ENCODE measurements at regions not wholly inside any gene's neighbourhood (a gene's known extent, or its start where the extent isn't known, plus 50 kb on each side); places are given as distances from the start of the nearest gene placed in this dataset.
"Not testable (repeated sequence)": the region's sequence is repeated elsewhere in the genome, so short reads cannot be mapped to it uniquely, and the experiment has no call there.

DNA sequence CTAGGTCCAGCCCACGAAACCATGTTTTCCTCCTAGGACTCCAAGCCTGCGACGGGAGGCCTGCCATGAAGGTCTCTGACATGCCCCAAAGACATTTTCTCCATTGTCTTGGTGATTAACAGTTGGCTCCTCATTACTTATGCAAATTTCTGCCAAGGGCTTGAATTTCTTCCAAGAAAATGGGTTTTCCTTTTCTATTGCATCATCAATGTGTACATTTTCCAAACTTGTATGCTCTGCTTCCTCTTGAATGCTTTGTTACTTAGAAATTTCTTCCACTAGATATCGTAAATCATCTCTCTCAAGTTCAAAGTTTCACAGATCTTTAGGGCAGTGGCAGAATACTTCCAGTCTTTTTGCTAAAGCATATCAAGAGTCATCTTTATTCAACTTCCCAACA lies 1792.7 kb upstream of the CDH9 start:
- DNase-seq, result no peak

DNA sequence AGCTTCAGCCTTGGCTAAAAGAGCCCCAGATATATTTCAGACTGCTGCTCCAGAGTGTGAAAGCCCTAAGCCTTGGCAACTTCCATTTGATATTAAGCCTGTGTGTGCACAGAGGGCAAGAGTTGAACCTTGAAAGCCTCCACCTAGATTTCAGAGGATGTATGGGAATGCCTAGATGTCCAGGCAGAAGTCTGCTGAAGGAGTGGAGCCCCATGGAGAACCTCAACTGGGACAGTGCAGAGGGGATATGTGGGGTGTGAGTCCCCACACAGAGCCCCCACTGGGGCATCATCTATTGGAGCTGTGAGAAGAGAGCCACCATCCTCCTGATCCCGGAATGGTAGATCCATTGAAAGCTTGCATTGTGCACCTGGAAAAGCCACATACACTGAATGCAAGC lies 1784.8 kb upstream of the CDH9 start:
- no peak for DNase-seq

DNA sequence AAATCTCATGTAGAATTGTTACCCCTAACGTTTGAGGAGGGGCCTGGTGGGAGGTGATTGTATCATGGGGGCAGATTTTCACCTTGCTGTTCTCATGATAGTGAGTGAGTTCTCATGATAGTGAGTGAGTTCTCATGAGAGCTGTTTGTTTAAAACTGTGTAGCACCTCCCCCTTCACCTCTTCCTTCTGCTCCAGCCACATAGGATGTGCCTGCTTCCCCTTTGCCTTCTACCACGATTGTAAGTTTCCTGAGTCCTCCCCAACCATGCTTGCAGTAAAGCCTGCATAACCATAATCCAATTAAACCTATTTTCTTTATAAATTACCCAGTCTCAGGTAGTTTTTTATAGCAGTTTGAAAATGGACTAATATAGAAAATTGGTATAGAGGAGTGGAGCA lies 1783.7 kb upstream of the CDH9 start:
- DNase-seq, result no peak

- DNase-seq, result no peak
Measured at GRCh38 chr5:28810751-28811136, 1772.4 kb upstream of the CDH9 start.

DNA sequence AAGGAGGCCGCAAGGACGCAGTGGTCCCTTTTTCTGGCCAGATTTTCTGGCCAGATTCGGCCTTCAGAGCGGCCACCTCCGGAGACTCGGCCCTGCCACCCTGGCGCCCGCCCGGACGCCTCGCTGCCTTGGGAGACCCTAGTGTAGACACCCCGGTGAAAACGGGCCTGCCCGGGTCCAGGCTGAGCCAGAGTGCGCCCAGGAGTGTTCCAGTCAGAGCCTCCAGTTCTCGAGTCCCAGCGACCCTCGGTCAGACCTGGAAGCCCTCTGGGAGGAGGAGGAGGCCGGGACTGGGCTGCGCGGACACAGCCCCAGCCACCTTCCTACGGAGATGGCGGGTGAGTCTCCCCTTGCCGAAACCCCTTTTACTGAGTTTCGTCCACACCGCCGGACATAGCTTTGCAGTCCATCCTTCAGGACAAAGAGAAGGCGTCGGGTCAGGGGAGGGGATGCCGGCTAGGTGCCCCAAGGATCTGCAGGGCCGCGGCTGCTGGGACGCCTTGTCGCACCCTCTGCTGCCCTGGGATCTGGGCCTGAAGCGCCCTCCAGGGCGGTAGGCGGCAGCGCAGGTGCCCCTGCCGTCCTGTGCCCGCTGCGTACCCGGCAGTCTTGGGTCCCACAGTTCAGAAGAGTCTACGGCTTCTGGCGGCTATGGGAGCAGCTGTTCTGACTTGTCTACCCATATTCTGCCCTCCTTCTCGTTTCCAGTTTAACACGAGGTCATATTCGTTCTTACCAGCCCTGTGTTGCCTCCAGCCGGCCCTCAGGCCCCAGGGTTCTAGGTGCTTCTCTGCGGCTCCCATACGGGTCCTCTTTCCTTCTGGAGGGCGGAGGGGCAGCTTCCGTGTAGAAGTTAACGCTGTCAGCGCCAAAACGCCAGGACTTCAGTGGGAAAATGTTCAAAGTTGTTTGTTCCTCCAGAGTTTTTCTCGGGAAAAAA lies 1771.7 kb upstream of the CDH9 start:
- DNase-seq, result no peak

DNA sequence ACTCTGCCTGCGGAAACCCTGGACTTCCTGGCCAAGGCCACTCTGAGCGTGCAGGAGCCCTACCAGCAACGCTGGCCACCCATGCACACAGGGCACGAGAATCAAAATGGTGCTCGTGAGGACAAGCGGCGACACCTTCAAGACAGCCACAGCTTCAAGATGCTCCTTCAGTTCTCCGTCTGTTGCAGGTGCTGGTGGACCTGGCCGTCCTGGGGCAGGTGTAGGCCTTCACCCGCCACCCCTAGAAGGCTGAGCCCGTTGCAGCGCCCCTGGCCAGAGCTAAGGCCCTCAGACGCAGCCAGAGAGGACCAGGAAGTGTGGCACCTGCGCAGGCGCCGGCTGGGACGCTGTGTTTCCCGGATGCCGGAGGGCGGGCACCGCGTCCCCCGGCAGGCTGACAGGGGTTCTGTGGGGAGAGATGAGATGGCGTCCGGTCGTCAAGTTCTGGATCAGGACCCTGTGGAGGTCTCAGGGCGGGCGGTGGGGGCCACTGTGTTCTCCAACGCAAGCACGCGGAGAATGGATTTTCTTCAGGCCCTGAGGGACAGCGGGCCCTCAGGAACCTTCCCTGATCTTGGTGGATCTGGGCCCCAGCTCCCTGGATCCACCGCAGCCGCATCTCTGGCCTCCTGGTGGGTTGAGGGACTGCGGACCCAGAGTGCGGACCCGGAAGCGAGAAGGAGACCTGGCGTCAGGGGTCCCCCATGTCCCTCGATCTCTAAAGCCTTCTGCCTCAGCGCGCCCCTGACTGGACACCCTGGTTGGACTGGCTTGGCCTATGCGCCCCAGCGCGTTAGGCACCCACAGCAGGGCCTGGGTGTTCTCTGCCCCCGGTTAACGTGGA lies 1770.8 kb upstream of the CDH9 start:
- no peak for DNase-seq

- DNase-seq, result no peak
Measured at GRCh38 chr5:28807195-28807729, 1768.9 kb upstream of the CDH9 start.

GRCh38 chr5:28799035-28799434 lies 1760.6 kb upstream of the CDH9 start:
- not testable (repeated sequence) for DNase-seq

GRCh38 chr5:28788954-28789353 lies 1750.6 kb upstream of the CDH9 start:
- peak in 1 of 2 experiments; percentile 35 for DNase-seq

DNA sequence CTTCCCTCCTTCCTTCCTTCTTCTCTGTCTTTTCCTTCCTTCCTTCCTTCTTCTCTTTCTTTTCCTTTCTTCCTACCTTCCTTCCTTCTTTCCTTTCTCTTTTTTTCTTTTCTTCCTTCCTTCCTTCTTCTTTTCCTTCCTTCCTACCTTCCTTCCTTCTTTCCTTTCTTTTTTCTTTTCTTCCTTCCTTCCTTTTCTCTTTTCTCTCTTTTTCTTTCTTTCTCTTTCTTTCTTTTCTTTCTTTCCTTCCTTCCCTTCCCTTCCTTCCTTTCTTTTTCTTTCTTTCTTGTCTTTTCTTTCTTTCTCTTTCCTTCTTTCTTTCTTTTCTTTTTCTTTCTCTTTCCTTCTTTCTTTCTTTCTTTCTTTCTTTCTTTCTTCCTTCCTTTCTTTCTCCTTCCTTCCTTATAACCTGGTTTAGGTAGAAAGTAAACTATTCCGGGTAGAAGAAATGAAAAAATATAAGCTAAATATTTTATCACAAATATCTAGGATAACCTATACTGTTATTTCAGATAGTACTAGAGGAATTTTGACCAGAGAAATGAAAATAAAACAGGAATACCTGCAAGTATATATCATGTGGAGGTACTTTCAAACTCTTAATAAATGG lies 1741.8 kb upstream of the CDH9 start:
- DNase-seq, result no peak

DNA sequence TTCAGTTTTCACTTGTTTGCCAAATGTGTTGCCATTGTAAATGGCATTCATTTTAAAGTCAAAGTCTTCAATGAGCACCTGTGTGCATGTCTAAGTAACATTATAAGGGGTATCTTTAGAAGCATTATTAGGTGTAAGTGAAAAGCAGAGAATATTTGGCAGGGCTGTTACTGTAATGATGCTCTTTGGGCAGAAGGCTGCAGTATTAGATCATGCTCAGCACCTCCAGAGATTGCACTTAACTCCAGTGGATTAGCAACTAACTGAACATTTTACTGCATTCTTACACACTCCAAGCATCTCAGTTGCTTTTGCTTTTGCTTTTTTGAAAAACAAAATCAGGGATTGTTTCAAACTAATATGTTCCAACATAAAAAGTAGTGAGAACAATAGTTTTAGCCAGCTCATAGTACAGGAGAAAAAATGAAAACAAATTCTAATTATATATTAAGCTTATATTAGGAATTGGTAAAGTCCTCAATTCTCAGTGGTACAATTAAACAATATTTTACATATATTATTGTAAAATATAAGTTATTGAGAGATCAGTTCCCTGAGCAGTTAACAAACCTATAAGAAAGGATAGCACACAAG lies 1740.9 kb upstream of the CDH9 start:
- peak; percentile 56 for DNase-seq

DNA sequence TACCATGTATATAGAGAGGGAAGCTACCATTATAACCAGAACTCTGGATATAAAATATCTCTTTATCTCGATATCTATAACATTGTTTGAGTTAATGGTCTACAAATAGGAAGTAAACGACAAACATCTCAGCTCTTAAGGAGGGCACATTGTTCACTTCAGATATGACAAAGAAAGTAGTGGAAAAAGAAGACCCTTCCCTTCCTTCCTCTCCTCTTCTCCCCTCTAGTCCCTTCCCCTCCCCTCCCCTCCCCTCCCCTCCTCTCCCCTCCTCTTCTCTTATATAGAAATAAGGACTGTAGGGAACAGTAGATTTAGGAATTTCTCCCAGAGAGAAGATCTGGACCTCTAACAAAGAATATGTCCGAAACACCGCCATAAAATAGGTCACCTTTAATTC lies 1731.9 kb upstream of the CDH9 start:
- DNase-seq, result no peak

- peak; percentile 67 to 78 for DNase-seq
Measured at GRCh38 chr5:28766565-28767158, 1728.3 kb upstream of the CDH9 start.

- DNase-seq, result no peak
Measured at GRCh38 chr5:28751396-28751795, 1713.0 kb upstream of the CDH9 start.

- no peak for DNase-seq
Measured at GRCh38 chr5:28750251-28750650, 1711.9 kb upstream of the CDH9 start.

DNA sequence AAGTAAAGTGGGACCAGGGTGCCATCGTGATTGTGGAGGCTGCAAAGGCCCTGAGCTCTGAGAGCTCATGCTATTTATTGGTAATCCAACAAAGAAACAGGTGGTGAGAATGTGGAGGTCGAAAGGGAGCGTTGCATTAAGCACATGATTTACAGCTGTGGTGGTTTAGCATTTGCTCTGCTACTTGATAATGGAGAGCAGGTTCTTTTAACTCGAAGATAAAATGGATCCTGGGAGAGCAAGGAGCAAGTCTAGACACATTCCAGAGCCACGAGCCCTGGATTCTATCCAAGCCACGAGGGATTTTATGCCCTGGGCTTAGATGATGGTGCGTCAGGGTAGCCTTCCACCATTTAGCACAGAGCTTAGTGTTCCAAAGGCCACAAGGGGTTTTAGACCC lies 1710.1 kb upstream of the CDH9 start:
- DNase-seq, result no peak

DNA sequence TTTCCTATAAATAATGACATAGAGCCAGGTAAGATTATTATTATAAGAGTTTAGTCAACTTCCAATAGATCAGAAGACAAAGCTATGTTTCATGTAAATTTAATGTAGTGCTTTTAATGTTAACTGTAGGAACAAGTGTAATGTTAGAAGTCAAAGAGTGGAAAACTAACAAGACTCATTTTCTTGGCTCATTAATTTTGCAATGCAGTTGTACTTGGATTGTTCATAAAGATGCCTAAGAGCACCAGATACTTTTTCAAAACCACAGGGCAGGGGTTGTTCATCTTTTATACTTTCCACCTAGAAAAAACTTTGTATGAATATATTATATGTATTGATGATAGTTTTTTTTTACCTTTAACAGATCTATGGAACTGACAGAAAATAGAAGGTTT lies 1705.3 kb upstream of the CDH9 start:
- DNase-seq, result no peak

DNA sequence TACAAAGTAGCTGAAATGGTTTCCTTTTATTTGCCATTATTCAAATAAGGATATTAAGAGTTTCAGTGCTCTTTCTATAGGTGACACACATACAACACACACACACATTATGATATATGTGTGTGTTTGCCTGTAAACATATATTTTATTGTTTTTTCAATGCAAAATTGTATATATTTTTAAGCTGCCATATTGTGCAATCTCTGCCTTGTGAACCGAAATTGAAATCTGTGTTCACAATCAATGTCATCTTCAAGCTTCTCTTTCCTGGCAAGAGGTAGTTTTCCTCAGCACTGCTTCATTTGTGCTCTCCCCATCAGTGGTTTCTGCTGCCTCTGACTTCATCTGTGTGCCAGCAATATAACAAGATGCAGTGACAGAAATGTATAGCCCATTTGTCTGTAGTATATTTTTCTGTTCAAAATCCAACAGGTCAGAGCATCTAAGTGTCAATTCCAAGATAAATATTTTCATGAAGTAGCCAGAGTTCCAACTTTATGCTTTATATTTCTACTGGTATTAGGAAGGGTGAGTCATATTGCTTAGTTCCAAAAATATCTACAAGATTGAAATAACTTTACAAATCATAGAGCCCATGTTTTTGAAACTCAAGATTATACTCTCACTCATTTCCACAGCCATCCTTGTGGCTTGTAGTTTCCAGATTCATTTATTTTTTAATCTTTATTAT lies 1704.8 kb upstream of the CDH9 start:
- DNase-seq, result no peak

DNA sequence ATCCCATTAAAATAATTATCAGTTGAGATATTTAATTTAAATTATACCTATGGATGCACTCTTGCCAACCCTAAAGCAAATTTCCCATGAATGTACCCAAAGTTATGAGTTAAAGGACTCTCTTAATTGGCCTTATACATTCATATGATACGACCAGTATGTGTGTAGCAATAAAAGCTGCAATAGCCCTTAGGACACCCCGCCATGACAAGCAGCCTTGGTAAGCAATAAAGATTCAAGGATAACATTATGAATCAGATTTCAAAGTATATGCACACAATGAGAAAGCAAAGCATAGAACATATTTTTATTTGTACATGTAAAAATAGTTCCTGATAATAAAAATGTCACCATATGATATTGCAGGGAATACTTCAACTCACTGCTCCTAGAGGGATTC lies 1699.3 kb upstream of the CDH9 start:
- DNase-seq, result no peak

GRCh38 chr5:28737222-28737621 lies 1698.8 kb upstream of the CDH9 start:
- no peak for DNase-seq

GRCh38 chr5:28734396-28734795 lies 1696.0 kb upstream of the CDH9 start:
- DNase-seq, result no peak

DNA sequence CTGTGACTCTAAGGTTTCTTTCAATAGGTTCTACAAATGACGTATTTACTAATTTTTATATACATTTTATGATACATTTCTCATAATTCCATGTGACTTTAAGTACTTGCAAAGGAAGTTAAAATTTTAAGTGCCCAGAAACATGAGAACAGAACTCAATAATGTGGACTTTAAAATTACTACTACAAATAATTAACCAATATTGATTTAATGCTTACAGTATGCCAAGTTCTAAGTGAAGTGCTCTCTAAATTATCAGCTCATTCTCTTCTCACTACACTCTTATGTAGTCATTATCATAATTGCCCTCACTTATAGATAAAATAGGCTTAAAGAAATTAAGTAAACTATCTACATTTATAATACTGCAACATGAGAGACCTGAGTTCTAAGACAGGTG lies 1690.7 kb upstream of the CDH9 start:
- DNase-seq, result no peak
